Activated naive CD8-positive, alpha-beta T cell treated with anti-CD3 and anti-CD28 coated beads, Interleukin-2, amount 50 U/mL, for 24 hours (primary cell): ENCODE measurements at regions not wholly inside any gene's neighbourhood (a gene's known extent, or its start where the extent isn't known, plus 50 kb on each side); places are given as distances from the start of the nearest gene placed in this dataset.
A peak's percentile ranks its signal among the peaks of the same experiment; 100 is the strongest.

Experiments used
- ATAC-seq: fragments of 150-1000 bp; cut with Tn5 transposase; one replicate; pipeline ENCODE4 v1.10.0; 2021
- DNase-seq: peaks from one replicate; pipeline ENCODE4 v3.0.0; 2021
- H3K27ac Mint-ChIP-seq: one replicate; pipeline ENCODE4 v1.8.0; 2021; ENCODE audit warnings: mild to moderate bottlenecking, mixed read lengths
- H3K27me3 Mint-ChIP-seq: one replicate; pipeline ENCODE4 v1.8.0; 2021; ENCODE audit warnings: mixed read lengths
- H3K36me3 Mint-ChIP-seq: one replicate; pipeline ENCODE4 v1.8.0; 2021; ENCODE audit warnings: low read depth, mixed read lengths
- H3K4me1 Mint-ChIP-seq: one replicate; pipeline ENCODE4 v1.8.0; 2021; ENCODE audit warnings: mixed read lengths
- H3K4me3 Mint-ChIP-seq: one replicate; pipeline ENCODE4 v1.8.0; 2021; ENCODE audit warnings: mild to moderate bottlenecking, moderate library complexity, mixed read lengths
- H3K9me3 Mint-ChIP-seq: one replicate; pipeline ENCODE4 v1.8.0; 2021; ENCODE audit warnings: mixed read lengths

GRCh38 chr16:85334718-85335583 is 222.7 kb upstream of the CIBAR2 start:
- Mint-ChIP-seq H3K36me3 (no peaks in the 10 kb centered on the region), H3K4me3 (peak overlapping the region; percentile 62), H3K4me1 (peaks cover 17% of the 10 kb centered on the region), H3K9me3 (no peaks in the 10 kb centered on the region), H3K27ac (no peak overlapping the region), H3K27me3 (peaks cover 5% of the 10 kb centered on the region)
- ATAC-seq (peak; percentile 40), DNase-seq (peak; percentile 26)

- H3K9me3 Mint-ChIP-seq, result no peaks in the 10 kb centered on the region
- peaks cover 11% of the 10 kb centered on the region for H3K4me1 Mint-ChIP-seq
- H3K36me3 Mint-ChIP-seq, result no peaks in the 10 kb centered on the region
- peak overlapping the region; percentile 62 for H3K4me3 Mint-ChIP-seq
- no peak overlapping the region for H3K27ac Mint-ChIP-seq
- no peak for ATAC-seq
- peaks cover 3% of the 10 kb centered on the region for H3K27me3 Mint-ChIP-seq
- no peak for DNase-seq
Observed at GRCh38 chr16:85335584-85336491, 223.6 kb upstream of the CIBAR2 start.

- H3K36me3 Mint-ChIP-seq, result no peaks in the 10 kb centered on the region
- peaks cover 3% of the 10 kb centered on the region for H3K27me3 Mint-ChIP-seq
- H3K27ac Mint-ChIP-seq, result no peak overlapping the region
- no peak for ATAC-seq
- peaks cover 11% of the 10 kb centered on the region for H3K4me1 Mint-ChIP-seq
- no peak overlapping the region for H3K4me3 Mint-ChIP-seq
- H3K9me3 Mint-ChIP-seq, result no peaks in the 10 kb centered on the region
- no peak for DNase-seq
Observed at GRCh38 chr16:85337910-85338637, 225.8 kb upstream of the CIBAR2 start.

- Mint-ChIP-seq H3K9me3 (no peaks in the 10 kb centered on the region), H3K4me1 (peaks cover 11% of the 10 kb centered on the region), H3K27ac (no peak overlapping the region), H3K4me3 (no peak overlapping the region), H3K27me3 (peaks cover 3% of the 10 kb centered on the region), H3K36me3 (no peaks in the 10 kb centered on the region)
- no peak for DNase-seq
- ATAC-seq, result no peak
Observed at GRCh38 chr16:85338638-85338982, 226.3 kb upstream of the CIBAR2 start.

GRCh38 chr16:85338989-85339685 is 226.9 kb upstream of the CIBAR2 start:
- H3K36me3 Mint-ChIP-seq, result no peaks in the 10 kb centered on the region
- H3K27me3 Mint-ChIP-seq, result peaks cover 3% of the 10 kb centered on the region
- H3K4me1 Mint-ChIP-seq, result peaks cover 11% of the 10 kb centered on the region
- no peak overlapping the region for H3K27ac Mint-ChIP-seq
- DNase-seq, result no peak
- H3K4me3 Mint-ChIP-seq, result no peak overlapping the region
- H3K9me3 Mint-ChIP-seq, result no peaks in the 10 kb centered on the region
- ATAC-seq, result no peak

GRCh38 chr16:85341972-85342695 is 229.9 kb upstream of the CIBAR2 start:
- Mint-ChIP-seq H3K9me3 (no peaks in the 10 kb centered on the region), H3K4me1 (no peaks in the 10 kb centered on the region), H3K4me3 (no peak overlapping the region), H3K27me3 (no peaks in the 10 kb centered on the region), H3K27ac (no peak overlapping the region), H3K36me3 (no peaks in the 10 kb centered on the region)
- DNase-seq (no peak), ATAC-seq (no peak)

GRCh38 chr16:85344502-85345128 is 232.3 kb upstream of the CIBAR2 start:
- ATAC-seq, result no peak
- Mint-ChIP-seq H3K9me3 (no peaks in the 10 kb centered on the region), H3K36me3 (no peaks in the 10 kb centered on the region), H3K4me3 (no peak overlapping the region), H3K27ac (no peak overlapping the region), H3K27me3 (no peaks in the 10 kb centered on the region), H3K4me1 (no peaks in the 10 kb centered on the region)
- no peak for DNase-seq

- no peak overlapping the region for H3K27ac Mint-ChIP-seq
- no peaks in the 10 kb centered on the region for H3K9me3 Mint-ChIP-seq
- no peak for DNase-seq
- no peaks in the 10 kb centered on the region for H3K36me3 Mint-ChIP-seq
- H3K4me1 Mint-ChIP-seq, result no peaks in the 10 kb centered on the region
- ATAC-seq, result no peak
- H3K4me3 Mint-ChIP-seq, result no peak overlapping the region
- no peaks in the 10 kb centered on the region for H3K27me3 Mint-ChIP-seq
Observed at GRCh38 chr16:85345129-85345639, 232.9 kb upstream of the CIBAR2 start.

GRCh38 chr16:85346404-85347212 is 234.3 kb upstream of the CIBAR2 start:
- Mint-ChIP-seq H3K27me3 (no peaks in the 10 kb centered on the region), H3K36me3 (no peaks in the 10 kb centered on the region), H3K27ac (no peak overlapping the region), H3K9me3 (no peaks in the 10 kb centered on the region), H3K4me1 (no peaks in the 10 kb centered on the region), H3K4me3 (no peak overlapping the region)
- ATAC-seq (no peak), DNase-seq (no peak)

GRCh38 chr16:85347213-85347591 is 234.9 kb upstream of the CIBAR2 start:
- Mint-ChIP-seq H3K4me3 (no peak overlapping the region), H3K27me3 (no peaks in the 10 kb centered on the region), H3K36me3 (no peaks in the 10 kb centered on the region), H3K27ac (no peak overlapping the region), H3K9me3 (no peaks in the 10 kb centered on the region), H3K4me1 (no peaks in the 10 kb centered on the region)
- ATAC-seq, result no peak
- DNase-seq, result peak; percentile 18

GRCh38 chr16:85348065-85348840 is 236.0 kb upstream of the CIBAR2 start:
- no peaks in the 10 kb centered on the region for H3K36me3 Mint-ChIP-seq
- no peak overlapping the region for H3K27ac Mint-ChIP-seq
- DNase-seq (no peak), ATAC-seq (no peak)
- H3K4me3 Mint-ChIP-seq, result no peak overlapping the region
- H3K27me3 Mint-ChIP-seq, result no peaks in the 10 kb centered on the region
- H3K4me1 Mint-ChIP-seq, result no peaks in the 10 kb centered on the region
- no peaks in the 10 kb centered on the region for H3K9me3 Mint-ChIP-seq

- Mint-ChIP-seq H3K36me3 (no peaks in the 10 kb centered on the region), H3K4me1 (no peaks in the 10 kb centered on the region), H3K9me3 (no peaks in the 10 kb centered on the region), H3K4me3 (no peak overlapping the region), H3K27me3 (no peaks in the 10 kb centered on the region), H3K27ac (no peak overlapping the region)
- no peak for DNase-seq
- no peak for ATAC-seq
Observed at GRCh38 chr16:85348911-85349334, 236.7 kb upstream of the CIBAR2 start.
